ENCODE measurements at regions not wholly inside any gene's neighbourhood (a gene's known extent, or its start where the extent isn't known, plus 50 kb on each side); places are given as distances from the start of the nearest gene placed in this dataset.

DNA sequence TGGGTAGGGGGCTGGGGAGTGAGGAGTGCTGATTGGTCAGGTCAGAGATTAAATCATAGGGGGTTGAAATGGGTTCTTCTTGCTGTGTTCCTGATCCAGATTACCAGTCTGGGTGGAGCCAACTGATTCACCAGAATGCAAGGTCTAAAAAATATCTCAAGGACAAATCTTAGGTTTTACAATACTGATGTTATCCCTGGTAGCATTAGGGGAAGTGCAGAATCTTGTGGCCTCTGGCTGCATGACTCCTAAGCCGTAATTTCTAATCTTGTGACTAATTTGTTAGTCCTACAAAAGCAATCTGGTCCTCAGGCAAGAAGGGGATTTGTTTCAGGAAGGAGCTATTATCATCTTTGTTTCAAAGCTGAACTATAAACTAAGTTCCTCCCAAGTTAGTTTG lies 289.2 kb upstream of the KYNU start:
- H3K27ac Mint-ChIP-seq = peak overlapping the region in 1 of 7 donors; percentile 17
- no peak overlapping the region for H3K4me2 ChIP-seq (replicated peaks; ENCODE audit: extremely low read depth, low read length, poor library complexity, severe bottlenecking)
- H4K20me1 ChIP-seq (ENCODE audit: insufficient read depth, low read length) = no peaks in the 10 kb centered on the region
- no CpG with 5 or more reads among the region's 1 CpG for WGBS (ENCODE audit: insufficient coverage)
- no peaks in the 10 kb centered on the region for H3K27me3 ChIP-seq (ENCODE audit: control insufficient read depth in 2 of 2, insufficient read depth in 2 of 2, low read length in 2 of 2)
- no peaks in the 10 kb centered on the region for H3K36me3 ChIP-seq (replicated peaks in 1 of 2; ENCODE audit: control insufficient read depth in 1 of 2, insufficient read depth in 2 of 2, low read length in 2 of 2)
- peaks cover 0 to 5% (median 0%) of the 10 kb centered on the region in 3 donors for H3K27me3 Mint-ChIP-seq (ENCODE audit: low read depth in 3 of 3)
- no peak overlapping the region for H3K9ac ChIP-seq (ENCODE audit: insufficient read depth, low read length, poor library complexity, severe bottlenecking)
- no peak overlapping the region for H3K4me3 ChIP-seq (replicated peaks in 1 of 3; ENCODE audit: low read depth in 2 of 3, low read length in 3 of 3)
- no peaks in the 10 kb centered on the region for H3K9me3 ChIP-seq (replicated peaks in 1 of 2; ENCODE audit: control insufficient read depth in 1 of 2, insufficient read depth in 1 of 2, low read length in 2 of 2)
- TF ChIP-seq, protein P1, sequence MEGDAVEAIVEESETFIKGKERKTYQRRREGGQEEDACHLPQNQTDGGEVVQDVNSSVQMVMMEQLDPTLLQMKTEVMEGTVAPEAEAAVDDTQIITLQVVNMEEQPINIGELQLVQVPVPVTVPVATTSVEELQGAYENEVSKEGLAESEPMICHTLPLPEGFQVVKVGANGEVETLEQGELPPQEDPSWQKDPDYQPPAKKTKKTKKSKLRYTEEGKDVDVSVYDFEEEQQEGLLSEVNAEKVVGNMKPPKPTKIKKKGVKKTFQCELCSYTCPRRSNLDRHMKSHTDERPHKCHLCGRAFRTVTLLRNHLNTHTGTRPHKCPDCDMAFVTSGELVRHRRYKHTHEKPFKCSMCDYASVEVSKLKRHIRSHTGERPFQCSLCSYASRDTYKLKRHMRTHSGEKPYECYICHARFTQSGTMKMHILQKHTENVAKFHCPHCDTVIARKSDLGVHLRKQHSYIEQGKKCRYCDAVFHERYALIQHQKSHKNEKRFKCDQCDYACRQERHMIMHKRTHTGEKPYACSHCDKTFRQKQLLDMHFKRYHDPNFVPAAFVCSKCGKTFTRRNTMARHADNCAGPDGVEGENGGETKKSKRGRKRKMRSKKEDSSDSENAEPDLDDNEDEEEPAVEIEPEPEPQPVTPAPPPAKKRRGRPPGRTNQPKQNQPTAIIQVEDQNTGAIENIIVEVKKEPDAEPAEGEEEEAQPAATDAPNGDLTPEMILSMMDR (IDR thresholded peaks at IDR 0.05) = no peak
- no peak for DNase-seq
- H3K9me3 Mint-ChIP-seq = peaks cover 0 to 2% (median 0%) of the 10 kb centered on the region in 7 donors
- H2AFZ ChIP-seq (ENCODE audit: insufficient read depth, low read depth, low read length, poor library complexity, severe bottlenecking) = no peak overlapping the region
- no peak overlapping the region for H3K27ac ChIP-seq (ENCODE audit: low read depth in 1 of 2, low read length in 2 of 2)
- no peaks in the 10 kb centered on the region for H3K79me2 ChIP-seq (ENCODE audit: insufficient read depth, low read length)
- H3K4me1 ChIP-seq (ENCODE audit: control insufficient read depth in 1 of 2, insufficient read depth in 2 of 2, low read length in 2 of 2) = no peaks in the 10 kb centered on the region
- intact Hi-C loops (cut with micrococcal nuclease) = no loop called here
- peaks cover 4% of the 10 kb centered on the region for H3K4me1 Mint-ChIP-seq
- no peak overlapping the region for H3K4me3 Mint-ChIP-seq
- H3K36me3 Mint-ChIP-seq = no peaks in the 10 kb centered on the region

DNA sequence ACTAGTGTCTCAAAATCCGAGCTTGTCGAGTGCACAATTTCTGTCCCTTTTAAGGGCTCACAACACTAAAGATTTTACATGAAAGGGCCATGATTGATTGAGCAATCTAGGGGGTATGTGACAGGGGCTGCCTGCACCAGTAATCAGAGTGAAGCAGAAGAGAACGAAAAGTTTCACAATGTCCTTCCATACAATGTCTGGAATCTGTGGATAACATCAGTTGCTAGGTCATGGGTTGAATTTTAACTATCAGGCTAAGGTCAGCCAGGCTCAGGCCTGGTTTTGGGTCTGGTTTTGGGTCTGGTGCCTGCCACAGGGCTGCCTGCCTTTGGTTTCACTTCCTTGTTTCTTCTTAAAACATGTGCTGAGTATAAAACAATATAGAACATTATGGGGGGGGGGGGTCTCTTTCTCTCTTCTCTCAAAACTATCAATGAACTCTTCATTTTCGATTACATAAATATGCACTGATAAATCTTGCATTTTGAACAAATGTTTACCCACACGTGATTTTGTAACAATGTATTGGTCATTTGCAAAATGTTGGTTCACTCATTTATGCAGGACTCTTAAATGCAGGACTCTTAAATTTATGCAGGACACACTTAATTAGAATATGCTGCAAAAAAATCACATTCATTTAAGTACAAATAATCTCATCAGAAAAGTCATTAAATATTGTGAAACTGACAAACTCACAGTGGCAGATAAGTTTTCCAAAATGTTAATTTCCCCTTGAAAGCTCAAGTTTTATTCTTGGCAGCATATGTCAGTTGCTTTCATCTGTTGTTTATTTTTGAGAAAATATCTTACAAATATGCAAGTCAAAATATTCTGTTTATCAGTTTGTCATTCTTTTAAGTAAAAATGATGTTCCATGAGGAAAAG lies 290.5 kb upstream of the KYNU start:
- Histone ChIP-seq H4K20me1 (ENCODE audit: insufficient read depth, low read length) (no peaks in the 10 kb centered on the region), H3K9me3 (replicated peaks in 1 of 2; ENCODE audit: control insufficient read depth in 1 of 2, insufficient read depth in 1 of 2, low read length in 2 of 2) (no peaks in the 10 kb centered on the region), H3K36me3 (replicated peaks in 1 of 2; ENCODE audit: control insufficient read depth in 1 of 2, insufficient read depth in 2 of 2, low read length in 2 of 2) (no peaks in the 10 kb centered on the region), H3K27me3 (ENCODE audit: control insufficient read depth in 2 of 2, insufficient read depth in 2 of 2, low read length in 2 of 2) (no peaks in the 10 kb centered on the region), H3K27ac (ENCODE audit: low read depth in 1 of 2, low read length in 2 of 2) (no peak overlapping the region), H3K9ac (ENCODE audit: insufficient read depth, low read length, poor library complexity, severe bottlenecking) (no peak overlapping the region), H3K4me1 (ENCODE audit: control insufficient read depth in 1 of 2, insufficient read depth in 2 of 2, low read length in 2 of 2) (no peaks in the 10 kb centered on the region), H3K4me2 (replicated peaks; ENCODE audit: extremely low read depth, low read length, poor library complexity, severe bottlenecking) (no peak overlapping the region), H3K79me2 (ENCODE audit: insufficient read depth, low read length) (no peaks in the 10 kb centered on the region), H2AFZ (ENCODE audit: insufficient read depth, low read depth, low read length, poor library complexity, severe bottlenecking) (no peak overlapping the region), H3K4me3 (replicated peaks in 1 of 3; ENCODE audit: low read depth in 2 of 3, low read length in 3 of 3) (no peak overlapping the region)
- intact Hi-C loops (cut with micrococcal nuclease) = no loop called here
- peaks cover 0 to 5% (median 0%) of the 10 kb centered on the region in 3 donors for H3K27me3 Mint-ChIP-seq (ENCODE audit: low read depth in 3 of 3)
- TF ChIP-seq, protein P1 (IDR thresholded peaks at IDR 0.05) = no peak
- H3K36me3 Mint-ChIP-seq = no peaks in the 10 kb centered on the region
- DNase-seq = peak; percentile 3 to 19 (median 8)
- no peak overlapping the region for H3K4me3 Mint-ChIP-seq
- peak overlapping the region in 1 of 7 donors; percentile 64 for H3K27ac Mint-ChIP-seq
- peaks cover 4% of the 10 kb centered on the region for H3K4me1 Mint-ChIP-seq
- H3K9me3 Mint-ChIP-seq = peaks cover 0 to 2% (median 0%) of the 10 kb centered on the region in 7 donors
- no CpG with 5 or more reads among the region's 5 CpGs for WGBS (ENCODE audit: insufficient coverage)
